ENCODE measurements at regions not wholly inside any gene's neighbourhood (a gene's known extent, or its start where the extent isn't known, plus 50 kb on each side); places are given as distances from the start of the nearest gene placed in this dataset.
"Not testable (repeated sequence)": the region's sequence is repeated elsewhere in the genome, so short reads cannot be mapped to it uniquely, and the experiment has no call there.

GRCh38 chr16:79984149-79984548 lies 383.6 kb upstream of the MAF start:
- not testable (repeated sequence) for TF ChIP-seq CTCF, POLR2AphosphoS5, EP300, POLR2A (IDR thresholded peaks at IDR 0.05)
